ENCODE measurements at regions not wholly inside any gene's neighbourhood (a gene's known extent, or its start where the extent isn't known, plus 50 kb on each side); places are given as distances from the start of the nearest gene placed in this dataset.
A peak's percentile ranks its signal among the peaks of the same experiment; 100 is the strongest.

DNA sequence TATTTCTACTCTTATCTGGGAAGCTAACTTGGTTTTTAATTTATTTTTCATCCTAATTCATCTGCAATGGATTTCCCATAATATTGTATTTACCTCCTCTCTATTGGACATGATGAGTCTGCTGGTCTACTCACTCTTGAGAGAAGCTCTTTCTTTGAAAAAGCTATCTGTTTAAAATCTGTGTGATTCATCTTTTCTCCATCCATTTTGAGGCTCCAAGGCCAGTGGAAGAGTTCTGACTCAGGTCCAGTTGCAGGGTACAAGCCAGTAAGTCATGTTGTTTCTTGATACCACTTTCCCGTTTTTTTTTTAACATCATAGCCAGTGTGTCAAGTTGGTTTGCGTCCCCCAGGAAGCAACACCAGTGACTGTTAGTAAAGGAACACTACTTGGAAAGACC lies 160.3 kb upstream of the BMP4 start:
- H3K36me3 ChIP-seq: no peaks in the 10 kb centered on the region
- TF ChIP-seq, protein P1, sequence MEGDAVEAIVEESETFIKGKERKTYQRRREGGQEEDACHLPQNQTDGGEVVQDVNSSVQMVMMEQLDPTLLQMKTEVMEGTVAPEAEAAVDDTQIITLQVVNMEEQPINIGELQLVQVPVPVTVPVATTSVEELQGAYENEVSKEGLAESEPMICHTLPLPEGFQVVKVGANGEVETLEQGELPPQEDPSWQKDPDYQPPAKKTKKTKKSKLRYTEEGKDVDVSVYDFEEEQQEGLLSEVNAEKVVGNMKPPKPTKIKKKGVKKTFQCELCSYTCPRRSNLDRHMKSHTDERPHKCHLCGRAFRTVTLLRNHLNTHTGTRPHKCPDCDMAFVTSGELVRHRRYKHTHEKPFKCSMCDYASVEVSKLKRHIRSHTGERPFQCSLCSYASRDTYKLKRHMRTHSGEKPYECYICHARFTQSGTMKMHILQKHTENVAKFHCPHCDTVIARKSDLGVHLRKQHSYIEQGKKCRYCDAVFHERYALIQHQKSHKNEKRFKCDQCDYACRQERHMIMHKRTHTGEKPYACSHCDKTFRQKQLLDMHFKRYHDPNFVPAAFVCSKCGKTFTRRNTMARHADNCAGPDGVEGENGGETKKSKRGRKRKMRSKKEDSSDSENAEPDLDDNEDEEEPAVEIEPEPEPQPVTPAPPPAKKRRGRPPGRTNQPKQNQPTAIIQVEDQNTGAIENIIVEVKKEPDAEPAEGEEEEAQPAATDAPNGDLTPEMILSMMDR (IDR thresholded peaks at IDR 0.05): no peak
- TF ChIP-seq POLR2A (IDR thresholded peaks at IDR 0.05): no peak
- no peak for DNase-seq
- H3K27me3 ChIP-seq: no peaks in the 10 kb centered on the region
- intact Hi-C loops (cut with DNase I): no loop called here
- no peak overlapping the region for H3K4me3 ChIP-seq (replicated peaks in 1 of 3)
- no peak overlapping the region for H3K27ac ChIP-seq
- 65 to 88% methylated on average over 2 of the region's 2 CpGs for WGBS, 2 donors
- peaks cover 16 to 24% of the 10 kb centered on the region in 2 donors for H3K4me1 ChIP-seq
- no peaks in the 10 kb centered on the region for H3K9me3 ChIP-seq

DNA sequence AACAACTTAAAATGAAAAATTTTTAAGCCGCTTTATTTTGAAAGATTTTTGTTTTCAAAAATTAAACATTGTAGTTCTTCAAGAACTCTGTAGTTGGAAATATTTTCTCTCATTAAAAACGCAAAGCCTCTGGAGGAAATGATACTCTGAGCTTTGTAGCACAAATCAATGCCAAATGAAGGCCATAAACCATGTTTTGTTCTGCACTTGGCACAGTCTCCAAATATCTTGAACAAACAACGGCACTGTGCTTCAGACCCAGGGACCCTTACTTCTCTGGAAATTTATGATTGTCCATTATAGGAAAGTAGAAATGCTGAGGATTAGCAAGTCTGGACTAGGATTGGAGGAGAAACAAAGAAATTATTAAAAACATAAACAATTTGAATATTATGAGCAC lies 160.8 kb upstream of the BMP4 start:
- Histone ChIP-seq H3K9me3 (no peaks in the 10 kb centered on the region), H3K36me3 (no peaks in the 10 kb centered on the region), H3K4me1 (peaks cover 16 to 24% of the 10 kb centered on the region in 2 donors), H3K27me3 (no peaks in the 10 kb centered on the region), H3K4me3 (replicated peaks in 1 of 3) (no peak overlapping the region), H3K27ac (no peak overlapping the region)
- intact Hi-C loops (cut with DNase I): no loop called here
- DNase-seq: no peak
- TF ChIP-seq, protein P1 (IDR thresholded peaks at IDR 0.05): no peak
- TF ChIP-seq POLR2A (IDR thresholded peaks at IDR 0.05): no peak
- 48 to 72% methylated on average over 3 of the region's 3 CpGs for WGBS, 2 donors

DNA sequence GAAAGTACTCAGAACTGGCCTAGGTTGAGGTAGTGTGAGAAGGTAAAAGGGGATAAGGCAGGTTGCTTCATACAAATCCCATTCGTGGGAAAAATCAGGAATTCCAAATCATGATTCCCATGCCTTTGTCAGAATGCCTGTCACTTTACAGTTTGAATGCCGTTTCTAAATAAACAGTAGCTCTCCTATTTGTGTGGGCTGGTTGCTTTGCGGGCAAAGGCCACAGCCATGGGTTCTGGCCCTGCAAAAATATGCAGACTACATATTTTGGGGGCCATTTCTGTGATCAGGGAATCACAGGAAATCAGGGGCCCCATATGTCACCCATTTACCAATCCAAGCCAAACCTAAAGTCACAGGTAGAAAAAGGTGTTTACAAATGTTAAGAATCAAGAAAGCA lies 161.3 kb upstream of the BMP4 start:
- Histone ChIP-seq H3K27ac (no peak overlapping the region), H3K9me3 (no peaks in the 10 kb centered on the region), H3K27me3 (no peaks in the 10 kb centered on the region), H3K4me3 (replicated peaks in 1 of 3) (no peak overlapping the region), H3K4me1 (peaks cover 16 to 24% of the 10 kb centered on the region in 2 donors), H3K36me3 (no peaks in the 10 kb centered on the region)
- 88 to 92% methylated on average over 3 of the region's 3 CpGs for WGBS, 2 donors
- intact Hi-C loops (cut with DNase I): no loop called here
- DNase-seq: no peak
- TF ChIP-seq, protein P1 (IDR thresholded peaks at IDR 0.05): no peak
- TF ChIP-seq POLR2A (IDR thresholded peaks at IDR 0.05): no peak

DNA sequence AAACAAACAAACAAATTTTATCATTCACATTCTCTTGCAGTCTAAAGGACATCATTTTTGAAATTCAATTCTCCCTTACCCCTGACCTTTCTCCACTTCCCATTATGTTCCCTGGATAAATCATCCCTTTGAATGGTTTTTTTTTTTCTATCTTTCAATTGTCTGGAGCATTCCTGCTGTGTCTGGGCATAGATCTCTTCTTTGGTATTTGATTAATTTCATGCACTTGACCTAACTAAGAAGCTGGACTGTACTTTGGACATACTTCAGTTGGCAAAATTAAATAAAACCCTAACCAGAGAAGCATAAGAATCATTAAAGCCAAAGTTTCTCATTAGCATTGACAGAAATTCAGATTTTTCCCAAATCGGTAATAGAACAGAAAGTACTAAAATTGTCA lies 163.6 kb upstream of the BMP4 start:
- 63 to 86% methylated on average over 1 of the region's 1 CpG for WGBS, 2 donors
- intact Hi-C loops (cut with DNase I): no loop called here
- Histone ChIP-seq H3K4me3 (replicated peaks in 1 of 3) (no peak overlapping the region), H3K36me3 (no peaks in the 10 kb centered on the region), H3K9me3 (no peaks in the 10 kb centered on the region), H3K27me3 (no peaks in the 10 kb centered on the region), H3K27ac (peak overlapping the region; percentile 30 to 48 (median 38)), H3K4me1 (peaks cover 16 to 25% of the 10 kb centered on the region in 2 donors)
- TF ChIP-seq POLR2A (IDR thresholded peaks at IDR 0.05): no peak
- TF ChIP-seq, protein P1 (IDR thresholded peaks at IDR 0.05): no peak
- DNase-seq: no peak

DNA sequence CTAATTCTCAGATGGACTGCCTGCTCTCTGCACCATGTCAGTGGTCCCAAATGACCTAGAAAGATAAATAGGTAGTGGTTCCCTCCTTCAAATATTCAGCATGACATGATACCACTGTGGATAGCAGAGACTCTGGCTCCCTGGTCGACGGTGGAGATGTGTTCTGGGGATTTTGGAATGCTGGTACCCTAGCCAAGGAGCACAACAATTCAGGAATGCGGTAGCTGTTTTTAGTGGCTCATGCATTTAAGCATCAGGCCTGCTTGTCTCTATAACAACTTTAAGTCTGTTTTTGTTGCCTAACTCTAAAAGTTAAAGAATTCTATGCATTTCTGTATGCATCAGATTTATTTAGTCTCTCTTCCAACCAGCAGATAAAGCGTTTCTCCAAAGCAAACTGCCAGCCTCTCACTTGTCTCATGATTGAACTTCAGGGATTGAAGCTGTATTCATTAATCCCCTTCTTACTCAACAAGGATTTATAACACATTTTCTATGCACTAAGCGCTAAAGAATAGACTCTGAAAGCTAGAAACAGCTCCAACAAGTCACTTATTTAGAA lies 164.9 kb upstream of the BMP4 start:
- 70 to 82% methylated on average over 5 of the region's 5 CpGs for WGBS, 2 donors
- H3K27me3 ChIP-seq: no peaks in the 10 kb centered on the region

More for the DNA sequence above, 164.9 kb upstream of the BMP4 start:
- Histone ChIP-seq H3K36me3 (no peaks in the 10 kb centered on the region), H3K9me3 (no peaks in the 10 kb centered on the region), H3K4me3 (replicated peaks in 1 of 3) (no peak overlapping the region), H3K27ac (peak overlapping the region; percentile 30 to 48 (median 38)), H3K4me1 (peaks cover 18 to 38% of the 10 kb centered on the region in 2 donors)
- no peak for DNase-seq
- intact Hi-C loops (cut with DNase I): no loop called here
- TF ChIP-seq, protein P1 (IDR thresholded peaks at IDR 0.05): no peak
- no peak for TF ChIP-seq POLR2A (IDR thresholded peaks at IDR 0.05)
